GM19372 (cell line): ENCODE measurements at regions not wholly inside any gene's neighbourhood (a gene's known extent, or its start where the extent isn't known, plus 50 kb on each side); places are given as distances from the start of the nearest gene placed in this dataset.
"Not testable (repeated sequence)": the region's sequence is repeated elsewhere in the genome, so short reads cannot be mapped to it uniquely, and the experiment has no call there.

Experiments
- ATAC-seq: cut with Tn5 transposase; IDR thresholded peaks from one replicate; pipeline ENCODE4 v1.9.1; 2021; ENCODE audit warnings: mild to moderate bottlenecking, low read depth, moderate library complexity; ENCODE audit not compliant: unreplicated experiment

DNA sequence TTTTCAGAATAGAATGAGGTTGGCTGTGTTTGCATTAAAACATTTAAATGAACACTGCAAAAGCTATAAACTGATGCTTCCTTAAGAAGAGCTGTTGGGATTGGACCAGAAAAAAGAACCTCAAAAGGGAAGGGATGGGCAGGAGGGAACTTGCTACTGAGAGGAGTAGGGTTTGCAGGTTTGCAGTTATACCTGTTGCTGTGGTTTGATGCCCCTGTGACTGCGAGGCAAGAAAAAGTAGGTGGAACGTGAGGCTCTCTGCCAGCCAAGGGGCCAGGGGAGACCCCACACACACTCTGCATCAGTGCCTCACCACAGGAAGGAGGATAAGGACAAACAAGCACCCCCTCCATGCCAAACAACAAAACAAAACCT is 197.2 kb downstream of the BCAS1 start:
- ATAC-seq: no peak

DNA sequence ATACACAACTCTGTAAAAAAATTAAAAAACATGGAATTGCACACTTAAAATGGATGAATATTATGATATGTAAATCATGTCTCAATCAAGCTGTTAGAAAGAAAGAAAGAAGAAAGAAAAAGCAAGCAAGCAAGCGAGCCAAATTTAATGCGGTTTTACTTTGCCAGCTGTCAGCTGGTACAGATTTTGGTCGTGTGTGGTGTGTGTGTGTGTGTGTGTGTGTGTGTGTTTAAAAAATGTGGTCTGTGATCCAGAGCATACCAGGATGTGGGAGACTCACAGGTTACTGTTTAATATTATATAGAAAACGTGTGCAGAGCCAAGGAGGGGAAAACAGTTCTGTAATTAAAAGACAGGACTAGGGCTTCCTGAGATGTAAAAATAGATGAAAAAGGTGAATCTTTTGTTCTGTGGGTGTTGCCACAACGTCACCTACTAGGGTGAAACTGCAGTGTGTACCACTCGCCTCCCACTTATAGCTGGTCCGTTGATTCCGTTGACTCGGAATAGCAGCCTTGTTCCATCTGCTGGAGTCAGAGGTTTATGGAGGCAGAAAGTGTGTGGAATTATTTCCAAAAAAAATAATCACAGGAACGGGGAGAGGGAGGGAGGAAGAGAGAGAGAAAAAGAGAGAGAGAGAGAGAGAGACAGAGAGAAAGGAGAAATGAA is 197.7 kb downstream of the BCAS1 start:
- peak; percentile 68 for ATAC-seq

DNA sequence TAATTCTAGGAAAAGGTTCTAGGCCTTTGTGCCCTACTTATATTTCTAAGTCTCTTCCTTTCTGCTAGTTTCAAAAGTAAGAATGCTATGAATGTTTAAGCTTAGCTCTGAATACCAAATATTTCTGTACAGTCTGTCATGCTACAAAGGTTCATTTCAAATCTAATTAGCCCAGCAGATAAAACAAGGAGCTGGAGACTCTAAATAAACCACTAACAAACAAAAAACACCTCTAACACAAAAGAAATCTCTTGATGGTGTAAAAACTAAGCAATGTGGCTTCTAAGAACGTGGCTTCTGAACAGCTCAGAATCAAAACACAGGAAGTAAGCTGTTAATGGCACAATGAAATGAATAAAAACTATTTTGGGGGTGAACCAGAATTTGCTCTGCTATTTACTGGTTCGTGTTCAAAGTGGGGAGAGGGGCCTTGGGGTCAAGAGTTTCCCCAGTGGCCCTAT is 198.3 kb downstream of the BCAS1 start:
- ATAC-seq: no peak

DNA sequence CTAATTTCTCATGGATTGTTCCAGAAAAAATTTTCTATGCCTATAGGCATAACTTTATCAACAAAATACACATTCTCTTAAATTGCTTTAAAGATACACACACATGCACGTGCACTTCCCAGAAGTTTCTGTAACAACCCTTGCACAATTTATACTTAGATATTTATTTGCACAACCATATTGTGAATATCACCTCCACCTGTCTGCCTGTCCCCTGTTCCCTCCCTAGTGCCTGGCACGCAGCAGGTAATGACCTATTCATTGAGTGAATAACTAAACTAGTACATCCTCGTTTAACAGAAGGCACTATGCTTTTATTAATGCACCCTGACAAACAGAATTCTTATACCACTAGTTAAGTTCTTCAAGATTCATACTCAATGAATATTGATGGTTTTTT is 198.9 kb downstream of the BCAS1 start:
- no peak for ATAC-seq

DNA sequence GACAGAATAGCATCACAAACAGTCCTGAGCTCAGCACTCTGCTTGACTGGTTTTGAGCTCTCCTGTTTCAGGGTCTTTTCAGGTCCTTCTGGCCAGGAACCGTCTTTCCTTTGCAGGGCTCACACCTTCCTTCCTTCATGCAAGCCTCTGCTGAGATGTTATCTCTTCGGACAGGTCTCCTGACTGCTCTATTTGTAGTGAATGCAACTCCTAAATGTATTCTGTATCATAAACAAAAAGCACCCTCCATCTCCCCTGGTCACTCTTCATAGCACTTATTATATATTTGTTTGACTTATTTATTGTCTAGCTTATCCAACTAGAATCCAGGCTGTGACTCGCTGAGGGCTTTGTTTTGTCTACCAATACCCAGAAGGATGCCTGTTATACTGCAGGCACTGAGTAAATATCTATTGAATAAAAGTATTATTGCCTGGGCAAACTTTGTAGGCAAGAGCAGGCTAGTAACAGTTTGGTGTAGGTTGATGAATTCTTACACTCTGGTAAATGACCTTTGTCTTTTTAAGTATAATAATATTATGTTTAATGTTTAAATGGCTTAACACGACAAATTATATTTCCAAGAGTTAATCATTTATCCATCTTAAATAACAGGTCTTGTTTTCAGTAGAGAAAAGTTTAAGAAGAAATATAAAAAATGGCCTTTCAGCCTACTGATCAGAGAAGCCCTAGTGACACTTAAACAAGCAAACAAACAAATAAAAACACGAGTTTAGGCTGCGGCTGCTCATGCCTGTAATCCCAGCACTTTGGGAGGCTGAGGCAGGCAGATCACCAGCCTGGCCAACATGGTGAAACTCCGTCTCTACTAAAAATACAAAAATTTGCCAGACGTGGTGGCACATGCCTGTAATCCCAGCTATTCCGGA is 199.7 kb downstream of the BCAS1 start:
- no peak for ATAC-seq

DNA sequence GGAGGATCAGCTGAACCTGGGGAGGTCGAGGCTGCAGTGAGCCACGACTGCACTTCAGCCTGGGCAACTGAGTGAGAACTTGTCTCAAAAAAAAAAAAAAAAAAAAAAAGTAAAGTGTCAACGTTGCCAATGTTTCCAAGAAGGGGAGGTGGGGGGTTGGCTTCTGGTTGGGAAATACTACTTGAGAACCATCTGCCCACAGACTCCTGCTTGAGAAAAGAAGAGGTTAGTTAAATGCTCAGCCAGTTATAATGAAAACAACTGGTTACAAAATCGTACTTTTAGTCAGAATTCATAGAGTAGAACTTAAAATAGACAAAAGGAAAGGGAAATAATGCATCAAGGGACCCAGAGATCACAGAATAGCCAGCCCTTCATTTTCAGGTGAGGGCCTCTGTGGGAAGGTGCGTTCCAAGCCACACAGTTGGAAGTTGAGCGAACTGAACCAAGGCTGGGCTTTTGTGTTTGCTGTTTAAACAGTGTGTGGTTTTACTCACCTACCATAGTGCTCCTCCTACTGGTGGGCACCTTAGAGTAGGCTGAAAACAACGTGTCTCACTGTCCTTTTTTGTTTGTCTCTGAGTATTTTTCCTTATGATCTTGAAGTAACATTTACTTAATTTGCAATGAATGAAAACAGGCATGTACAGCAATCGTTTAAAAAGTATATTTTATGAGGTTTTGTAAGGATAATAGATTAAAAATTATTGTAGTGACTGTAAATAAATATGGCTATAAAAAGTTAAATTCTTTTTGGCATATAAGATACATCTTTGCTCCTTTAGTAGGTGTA is 200.7 kb downstream of the BCAS1 start:
- ATAC-seq: peak; percentile 46

DNA sequence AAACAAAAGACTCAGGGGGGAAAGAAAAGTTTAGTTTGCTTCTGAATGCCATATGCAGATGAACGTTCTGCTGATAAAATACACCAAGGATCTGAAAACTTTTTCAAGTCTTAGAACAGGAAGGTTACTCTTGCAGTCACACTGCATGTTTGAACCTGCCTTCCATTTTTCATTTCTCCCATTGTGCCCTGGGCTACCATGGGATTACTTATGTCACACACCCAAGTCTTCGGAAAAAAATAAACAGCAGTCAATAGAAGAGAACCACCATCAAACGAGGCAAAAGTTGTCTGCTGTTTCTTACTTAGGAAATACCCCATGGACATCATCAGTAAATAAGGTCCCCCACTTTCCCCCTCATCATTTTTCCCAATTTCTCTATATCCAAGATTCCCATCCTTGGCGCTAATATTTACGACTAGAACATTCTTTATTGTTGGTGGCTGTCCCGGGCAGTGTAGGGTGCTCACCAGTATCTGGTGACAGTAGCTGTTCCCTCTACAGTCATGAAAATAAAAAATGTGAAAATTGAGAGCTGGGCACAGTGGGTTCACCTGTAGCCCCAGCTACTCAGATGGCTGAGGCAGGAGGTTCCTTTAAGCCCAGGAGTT is 202.5 kb downstream of the BCAS1 start:
- no peak for ATAC-seq

DNA sequence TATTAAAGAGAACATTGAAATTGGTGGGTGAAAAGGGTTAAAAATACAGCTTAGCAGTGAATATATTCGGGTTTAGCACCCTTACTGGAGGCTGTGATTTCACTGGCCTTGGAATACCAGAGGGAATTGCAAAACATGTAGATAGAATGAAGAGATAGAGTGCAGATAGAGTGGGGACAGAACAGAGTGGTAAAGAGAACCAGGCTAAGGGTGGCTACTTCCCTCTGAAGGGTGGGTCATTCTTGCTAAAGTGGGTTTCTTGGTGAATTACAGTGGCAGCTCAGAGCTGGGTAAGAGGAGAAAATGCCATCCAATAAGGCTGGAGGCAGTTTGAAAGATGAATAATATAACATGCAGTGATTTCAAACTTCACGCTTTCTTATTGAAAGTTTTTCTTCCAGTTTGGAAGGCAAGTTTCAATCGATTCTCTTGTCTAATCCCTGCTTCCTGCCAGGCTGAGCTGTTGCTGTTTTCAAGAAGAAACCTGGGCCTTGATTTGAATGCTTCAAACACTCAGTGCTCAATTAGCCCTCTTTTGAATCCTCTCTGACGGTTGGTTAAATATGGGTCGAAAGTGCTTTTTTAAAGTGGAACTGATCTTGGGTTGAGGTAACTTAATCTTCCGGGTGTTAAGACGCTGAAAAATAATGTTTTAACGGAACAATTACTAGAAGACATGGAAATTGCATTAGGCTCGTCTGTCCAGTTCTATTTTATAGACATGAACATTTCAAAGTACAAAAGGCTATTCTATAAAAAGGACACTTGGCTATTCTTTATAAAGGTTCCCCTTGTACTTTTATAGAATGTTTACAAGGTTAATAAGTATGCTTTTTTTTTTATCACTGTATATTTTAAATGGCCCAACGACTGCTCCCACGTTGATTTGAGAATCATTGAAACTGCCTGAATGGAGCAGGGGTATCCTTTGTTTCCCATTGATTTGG is 203.3 kb downstream of the BCAS1 start:
- no peak for ATAC-seq

DNA sequence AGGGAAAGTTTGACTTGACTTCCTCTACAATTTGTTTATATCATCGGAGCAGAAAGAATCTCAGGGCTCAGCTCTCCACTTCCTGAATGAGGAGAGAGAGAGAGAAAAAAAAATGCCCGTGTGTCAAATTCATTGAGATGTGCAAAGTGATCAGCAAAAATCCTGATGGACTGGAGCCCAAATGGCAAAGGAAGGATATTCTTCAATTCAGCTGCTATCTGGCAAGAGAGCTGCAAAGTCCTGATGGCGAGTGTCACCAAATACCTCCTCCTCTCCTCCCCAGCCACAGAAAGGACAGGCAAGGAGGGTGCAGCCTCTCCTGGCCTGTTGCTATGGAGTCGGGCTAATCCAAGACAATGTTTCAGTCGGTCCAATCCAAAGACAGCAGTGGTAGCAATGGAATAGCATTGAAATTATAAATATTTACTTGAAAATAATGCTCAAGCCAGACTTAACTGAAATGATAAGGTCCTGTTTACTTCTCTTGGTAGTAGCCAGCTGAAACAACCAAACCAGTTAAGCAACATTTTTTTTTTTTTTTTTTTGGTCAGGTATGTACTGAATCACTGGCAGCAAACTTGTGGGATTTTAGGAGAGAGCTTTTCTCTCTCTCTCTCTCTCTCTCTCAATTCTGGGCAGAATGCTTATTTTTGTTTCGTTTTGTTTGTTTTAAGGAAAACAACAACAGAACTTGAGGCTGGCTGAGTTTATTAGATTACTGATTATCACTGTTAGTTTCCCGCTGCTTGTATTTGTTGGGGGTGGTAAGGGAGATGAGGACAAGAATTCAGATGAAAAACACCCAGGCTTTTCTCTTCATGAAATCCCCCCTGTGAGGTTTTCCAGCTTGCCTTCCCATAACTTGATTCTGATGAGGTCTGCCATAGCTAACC is 204.2 kb downstream of the BCAS1 start:
- ATAC-seq: no peak

DNA sequence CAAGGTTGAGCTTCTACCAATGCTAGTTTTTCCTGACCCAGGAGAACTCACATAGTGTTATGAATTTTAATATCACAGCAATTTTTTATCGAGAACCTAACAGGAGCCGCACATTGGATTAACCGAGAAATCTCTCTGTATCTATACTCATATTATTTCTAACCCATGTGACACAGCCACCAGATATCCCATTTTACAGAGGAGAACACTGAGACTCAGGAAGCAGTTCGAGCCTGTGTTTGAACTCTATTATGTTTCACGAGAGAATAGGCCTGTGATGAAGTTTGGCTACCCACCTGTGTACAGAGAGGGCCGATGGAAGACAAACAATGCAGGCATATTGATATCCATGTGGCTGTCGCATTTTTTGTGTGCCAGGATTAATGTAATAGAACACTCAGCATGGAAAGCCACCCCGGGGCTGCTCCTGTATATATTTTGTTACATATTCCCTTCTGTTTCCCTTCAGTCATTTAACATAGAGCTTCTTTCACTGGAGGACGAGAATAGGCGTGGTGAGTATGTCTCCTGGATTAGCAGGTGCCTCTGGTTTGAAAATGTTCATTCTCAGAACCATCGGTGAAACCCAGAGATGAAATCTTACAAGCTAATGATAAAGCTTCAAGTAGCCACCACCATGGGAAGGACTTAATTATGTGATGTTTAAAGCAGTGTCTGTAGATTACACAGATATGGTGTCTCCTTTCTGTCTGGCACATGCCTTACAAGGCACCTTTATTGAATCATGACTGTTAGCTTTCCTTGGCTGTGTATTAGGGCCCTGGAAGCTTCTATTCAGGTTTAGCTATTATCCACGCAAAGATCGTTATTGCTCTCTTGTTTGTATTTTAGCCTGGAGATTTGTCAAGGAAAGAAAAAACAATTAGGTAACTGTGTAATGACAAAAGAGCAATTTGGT is 205.4 kb downstream of the BCAS1 start:
- ATAC-seq: not testable (repeated sequence)

DNA sequence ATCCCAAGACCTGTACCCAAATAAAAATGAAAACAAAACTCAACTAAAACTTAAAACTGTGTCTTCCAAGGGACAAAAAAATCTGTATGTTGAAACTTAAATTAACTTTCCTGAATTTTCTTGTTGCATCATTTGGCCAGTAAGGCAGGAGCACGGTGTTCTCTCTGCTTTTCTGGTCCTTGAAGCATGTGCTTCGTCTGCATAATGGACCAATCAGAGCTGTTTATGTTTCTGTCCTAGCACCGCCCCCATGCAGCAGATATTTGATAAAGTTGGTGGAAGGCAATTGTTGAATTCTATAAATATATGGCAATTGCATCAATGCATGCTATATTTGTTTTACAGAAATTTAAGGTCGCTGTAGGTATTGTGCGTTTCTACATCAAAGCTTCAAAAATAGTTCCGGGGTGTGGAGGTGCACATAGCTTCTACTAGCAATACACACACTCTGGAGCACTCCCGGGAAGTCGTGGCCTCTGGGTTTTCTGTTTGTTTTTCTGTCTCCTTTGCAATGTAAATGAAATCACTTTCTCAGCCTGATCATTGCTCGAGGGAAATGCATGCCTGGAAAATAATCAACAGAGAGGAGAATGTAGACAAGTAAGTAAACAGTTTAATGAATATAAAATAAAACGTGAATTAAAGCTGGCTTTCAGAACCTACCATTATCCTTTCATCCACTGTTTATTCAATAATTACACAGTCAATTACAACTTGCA is 206.3 kb downstream of the BCAS1 start:
- not testable (repeated sequence) for ATAC-seq

DNA sequence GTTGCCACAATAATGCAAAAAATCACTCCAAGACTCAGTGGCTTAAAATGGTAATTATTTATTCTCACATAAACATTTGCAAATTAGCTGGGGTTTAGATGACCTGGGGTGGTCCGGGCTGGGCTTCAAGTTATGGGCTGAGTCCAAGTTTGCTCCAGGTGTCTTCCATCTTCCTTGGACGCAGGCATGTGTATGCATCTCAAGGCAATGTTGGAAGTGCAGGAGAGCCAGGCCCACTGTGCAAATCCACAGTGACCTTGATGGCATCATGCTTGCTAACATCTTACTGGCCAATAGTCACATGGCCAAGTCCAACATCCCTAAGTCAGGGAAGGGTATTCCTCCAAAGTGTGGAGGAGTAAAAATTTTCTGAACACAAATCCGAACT is 206.9 kb downstream of the BCAS1 start:
- ATAC-seq: not testable (repeated sequence)

DNA sequence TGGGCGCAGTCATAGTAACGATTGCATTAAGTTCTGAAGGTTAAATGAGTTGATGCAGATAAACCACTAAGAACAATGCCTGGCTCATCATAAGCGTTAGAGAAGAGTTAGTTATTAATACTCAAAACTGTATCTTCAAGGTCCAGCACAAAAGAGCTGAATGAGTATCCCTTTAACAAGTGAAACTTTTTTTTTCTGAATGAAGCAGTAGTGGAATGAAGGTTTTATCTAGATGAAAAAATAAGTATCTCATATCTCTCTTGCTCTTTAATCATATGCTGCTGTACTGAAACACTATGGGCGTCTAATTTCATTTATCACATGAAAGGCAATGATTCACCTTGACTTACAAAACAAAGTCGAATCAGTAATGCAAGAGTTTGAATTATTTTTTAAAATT is 207.4 kb downstream of the BCAS1 start:
- ATAC-seq: not testable (repeated sequence)

DNA sequence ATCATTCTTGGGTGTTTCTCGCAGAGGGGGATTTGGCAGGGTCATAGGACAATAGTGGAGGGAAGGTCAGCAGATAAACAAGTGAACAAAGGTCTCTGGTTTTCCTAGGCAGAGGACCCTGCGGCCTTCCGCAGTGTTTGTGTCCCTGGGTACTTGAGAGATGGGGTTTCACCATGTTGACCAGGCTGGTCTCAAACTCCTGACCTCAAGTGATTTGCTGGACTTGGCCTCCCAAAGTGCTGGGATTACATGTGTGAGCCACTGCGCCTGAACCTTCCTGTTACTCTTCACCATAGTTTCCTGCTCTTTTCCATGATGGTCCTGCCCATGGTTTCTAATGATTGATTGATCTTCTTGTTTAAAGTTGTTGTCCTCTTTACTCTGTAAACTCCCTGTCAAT is 207.9 kb downstream of the BCAS1 start:
- not testable (repeated sequence) for ATAC-seq

DNA sequence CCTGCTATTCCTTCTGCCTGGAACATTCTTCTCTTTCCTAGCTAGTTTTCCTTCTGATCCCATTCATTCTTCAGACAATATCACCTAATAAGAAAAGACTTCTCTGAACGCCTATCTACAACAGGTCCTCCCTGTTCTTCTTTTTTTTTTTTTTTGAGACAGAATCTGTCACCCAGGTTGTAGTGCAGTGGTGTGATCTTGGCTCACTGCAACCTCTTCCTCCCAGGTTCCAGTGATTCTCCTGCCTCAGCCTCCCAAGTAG is 208.3 kb downstream of the BCAS1 start:
- ATAC-seq: not testable (repeated sequence)

DNA sequence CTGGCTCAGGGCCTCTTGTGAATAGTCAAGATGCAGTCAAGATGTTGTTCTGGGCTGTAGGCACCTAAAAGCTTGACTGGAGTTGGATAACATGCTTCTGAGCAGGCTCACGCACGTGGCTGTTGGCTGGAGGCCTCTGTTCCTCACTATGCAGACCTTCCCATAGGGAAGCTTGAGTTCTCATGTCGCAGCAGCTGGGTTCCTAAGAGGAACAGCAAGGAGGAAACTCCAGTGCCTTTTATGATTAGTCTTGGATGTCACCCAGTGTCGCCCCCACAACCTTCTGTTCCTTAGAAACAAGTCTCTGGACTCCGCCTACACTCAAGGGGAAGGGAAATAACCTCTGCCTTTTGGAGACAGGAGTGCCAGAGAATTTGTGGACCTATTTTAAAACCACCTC is 210.7 kb downstream of the BCAS1 start:
- ATAC-seq: no peak

DNA sequence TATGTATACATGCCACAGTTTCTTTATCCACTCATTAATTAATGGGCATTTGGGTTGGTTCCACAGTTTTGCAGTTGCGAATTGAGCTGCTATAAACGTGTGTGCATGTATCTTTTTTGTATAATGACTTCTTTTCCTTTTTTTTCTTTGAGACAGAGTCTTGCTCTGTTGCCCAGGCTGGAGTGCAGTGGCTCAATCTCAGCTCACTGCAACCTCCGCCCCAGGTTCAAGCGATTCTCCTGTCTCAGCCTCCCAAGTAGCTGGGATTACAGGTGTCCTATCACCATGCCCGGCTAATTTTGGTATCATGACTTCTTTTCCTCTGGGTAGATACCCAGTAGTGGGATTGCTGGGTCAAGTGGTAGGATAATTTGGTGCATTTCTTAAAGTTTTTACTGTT is 211.4 kb downstream of the BCAS1 start:
- ATAC-seq: not testable (repeated sequence)
